Suprapubic skin (tissue), 4 donors: ENCODE measurements at regions not wholly inside any gene's neighbourhood (a gene's known extent, or its start where the extent isn't known, plus 50 kb on each side); places are given as distances from the start of the nearest gene placed in this dataset.

ENCODE experiments used
- DNase-seq, 2 donors: peaks; one replicate each; pipeline ENCODE4 v3.0.0-alpha.2; 2019; ENCODE audit warnings: low spot score in 2 of 2
- H3K27ac ChIP-seq: fragments of 200-600 bp; sonication (generic); one replicate; pipeline ENCODE4 v1.5.1; 2019
- H3K27me3 ChIP-seq: fragments of 200-600 bp; sonication (generic); one replicate; pipeline ENCODE4 v1.5.1; 2019
- H3K36me3 ChIP-seq: fragments of 200-600 bp; sonication (generic); one replicate; pipeline ENCODE4 v1.5.1; 2019
- H3K4me1 ChIP-seq: fragments of 200-600 bp; sonication (generic); one replicate; pipeline ENCODE4 v1.5.1; 2019
- H3K4me3 ChIP-seq: fragments of 200-600 bp; sonication (generic); one replicate; pipeline ENCODE4 v1.5.1; 2019; ENCODE audit warnings: mild to moderate bottlenecking
- H3K9me3 ChIP-seq: fragments of 200-600 bp; sonication (generic); one replicate; pipeline ENCODE4 v1.5.1; 2019
- EP300 ChIP-seq: sonication (generic); formaldehyde crosslinking; IDR thresholded peaks from one replicate; pipeline ENCODE4 v1.6.1; 2017; ENCODE audit warnings: antibody characterized with exemption
- POLR2A ChIP-seq, 2 donors: fragments of 450-650 bp; IDR thresholded peaks; one replicate each; pipeline ENCODE4 v1.6.1; 2017; ENCODE audit warnings: antibody characterized with exemption in 2 of 2, mild to moderate bottlenecking in 2 of 2, moderate library complexity in 2 of 2
- POLR2AphosphoS5 ChIP-seq, 3 donors: sonication (generic); formaldehyde crosslinking; IDR thresholded peaks; one replicate each; pipeline ENCODE4 v1.6.1; 2017; ENCODE audit warnings: antibody characterized with exemption in 3 of 3
- WGBS: methylation state at CpG from one replicate; pipeline ENCODE4 v1.1.5; 2018; 5-methylcytosine and 5-hydroxymethylcytosine counted together
- TF ChIP-seq, protein P1 (sequence below), 2 donors: fragments of 200-600 bp in 1 of 2; fragments of 450-650 bp in 1 of 2; sonication (generic) in 1 of 2; IDR thresholded peaks; one replicate each; pipeline ENCODE4 v1.5.1; 2016 to 2019; ENCODE audit warnings: antibody characterized with exemption in 2 of 2, mild to moderate bottlenecking in 1 of 2, moderate library complexity in 1 of 2

DNA sequence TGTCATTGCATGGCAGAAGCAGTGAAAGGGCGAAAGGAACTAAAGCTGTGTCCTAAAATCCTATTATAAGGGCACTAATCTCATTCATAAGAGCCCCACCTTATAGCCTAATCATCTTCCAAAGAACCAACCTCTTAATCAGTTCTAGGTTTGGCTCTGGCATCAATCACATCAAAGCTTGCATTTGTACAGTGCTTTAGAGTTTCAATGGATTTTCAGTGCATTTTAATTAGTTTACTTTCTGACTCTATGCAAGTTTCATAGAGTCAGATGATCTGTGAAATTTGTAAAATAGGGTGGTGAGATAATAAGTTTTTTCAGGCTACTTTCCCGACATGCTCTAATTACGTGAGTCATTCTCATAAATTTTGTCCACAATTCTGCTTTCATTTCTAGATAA, 341.1 kb downstream of the DIPK2A start:
- H3K4me3 ChIP-seq = no peak overlapping the region
- H3K27me3 ChIP-seq = no peaks in the 10 kb centered on the region
- no peaks in the 10 kb centered on the region for H3K9me3 ChIP-seq
- DNase-seq = no peak
- no peaks in the 10 kb centered on the region for H3K36me3 ChIP-seq
- no peaks in the 10 kb centered on the region for H3K4me1 ChIP-seq
- TF ChIP-seq POLR2AphosphoS5 (IDR thresholded peaks at IDR 0.05) (no peak), POLR2A (IDR thresholded peaks at IDR 0.05) (no peak), EP300 (no peak)
- TF ChIP-seq, protein P1, sequence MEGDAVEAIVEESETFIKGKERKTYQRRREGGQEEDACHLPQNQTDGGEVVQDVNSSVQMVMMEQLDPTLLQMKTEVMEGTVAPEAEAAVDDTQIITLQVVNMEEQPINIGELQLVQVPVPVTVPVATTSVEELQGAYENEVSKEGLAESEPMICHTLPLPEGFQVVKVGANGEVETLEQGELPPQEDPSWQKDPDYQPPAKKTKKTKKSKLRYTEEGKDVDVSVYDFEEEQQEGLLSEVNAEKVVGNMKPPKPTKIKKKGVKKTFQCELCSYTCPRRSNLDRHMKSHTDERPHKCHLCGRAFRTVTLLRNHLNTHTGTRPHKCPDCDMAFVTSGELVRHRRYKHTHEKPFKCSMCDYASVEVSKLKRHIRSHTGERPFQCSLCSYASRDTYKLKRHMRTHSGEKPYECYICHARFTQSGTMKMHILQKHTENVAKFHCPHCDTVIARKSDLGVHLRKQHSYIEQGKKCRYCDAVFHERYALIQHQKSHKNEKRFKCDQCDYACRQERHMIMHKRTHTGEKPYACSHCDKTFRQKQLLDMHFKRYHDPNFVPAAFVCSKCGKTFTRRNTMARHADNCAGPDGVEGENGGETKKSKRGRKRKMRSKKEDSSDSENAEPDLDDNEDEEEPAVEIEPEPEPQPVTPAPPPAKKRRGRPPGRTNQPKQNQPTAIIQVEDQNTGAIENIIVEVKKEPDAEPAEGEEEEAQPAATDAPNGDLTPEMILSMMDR (IDR thresholded peaks at IDR 0.05) = no peak
- no peak overlapping the region for H3K27ac ChIP-seq
- 42% methylated on average over 3 of the region's 3 CpGs for WGBS

DNA sequence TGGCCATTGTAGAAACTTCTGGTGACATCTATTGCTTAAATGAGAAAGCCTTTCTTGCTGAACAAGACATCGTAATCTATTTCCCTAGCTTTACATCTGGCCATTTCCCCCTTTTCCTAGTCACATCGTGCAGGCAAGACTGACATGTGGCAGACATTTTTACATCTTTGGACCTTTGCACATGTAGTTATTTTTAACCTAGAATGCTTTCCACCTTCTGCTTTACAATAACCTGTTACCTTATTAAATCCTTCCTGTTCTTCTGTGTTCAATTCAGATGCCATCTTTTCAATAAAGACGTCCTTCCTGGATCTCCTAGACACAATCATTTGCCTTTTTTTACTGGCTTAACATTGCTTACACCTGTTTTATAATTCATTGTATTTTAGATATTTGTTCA, 343.3 kb downstream of the DIPK2A start:
- H3K27ac ChIP-seq = no peak overlapping the region
- H3K9me3 ChIP-seq = no peaks in the 10 kb centered on the region
- no peak for TF ChIP-seq POLR2A (IDR thresholded peaks at IDR 0.05)
- no peak for TF ChIP-seq EP300
- TF ChIP-seq POLR2AphosphoS5 (IDR thresholded peaks at IDR 0.05) = no peak
- TF ChIP-seq, protein P1 (IDR thresholded peaks at IDR 0.05) = no peak
- no peak for DNase-seq
- WGBS = 76% methylated on average over 3 of the region's 3 CpGs
- H3K4me3 ChIP-seq = no peak overlapping the region
- no peaks in the 10 kb centered on the region for H3K4me1 ChIP-seq
- H3K27me3 ChIP-seq = no peaks in the 10 kb centered on the region
- H3K36me3 ChIP-seq = no peaks in the 10 kb centered on the region

DNA sequence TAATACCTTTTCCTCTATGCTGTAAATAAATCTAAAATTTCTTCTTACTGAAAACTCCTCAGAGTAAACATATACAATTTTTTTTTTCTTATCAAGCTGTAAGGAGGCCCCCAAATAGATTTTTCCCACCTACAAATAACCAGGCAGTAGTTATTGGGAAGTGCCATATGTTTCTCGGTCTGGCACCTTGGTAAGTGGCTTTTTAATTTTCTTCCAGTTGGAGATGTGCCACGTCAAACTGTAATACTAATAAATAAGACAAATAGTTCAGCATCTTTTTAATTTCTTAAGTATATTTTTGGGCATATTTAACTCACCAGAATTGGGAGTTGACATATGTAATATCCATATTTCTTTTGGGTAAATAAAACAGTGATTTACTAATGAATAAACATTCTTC, 346.3 kb downstream of the DIPK2A start:
- H3K27ac ChIP-seq = no peak overlapping the region
- 80% methylated on average over 2 of the region's 2 CpGs for WGBS
- TF ChIP-seq POLR2AphosphoS5 (IDR thresholded peaks at IDR 0.05) = no peak
- TF ChIP-seq, protein P1 (IDR thresholded peaks at IDR 0.05) = no peak

DNA sequence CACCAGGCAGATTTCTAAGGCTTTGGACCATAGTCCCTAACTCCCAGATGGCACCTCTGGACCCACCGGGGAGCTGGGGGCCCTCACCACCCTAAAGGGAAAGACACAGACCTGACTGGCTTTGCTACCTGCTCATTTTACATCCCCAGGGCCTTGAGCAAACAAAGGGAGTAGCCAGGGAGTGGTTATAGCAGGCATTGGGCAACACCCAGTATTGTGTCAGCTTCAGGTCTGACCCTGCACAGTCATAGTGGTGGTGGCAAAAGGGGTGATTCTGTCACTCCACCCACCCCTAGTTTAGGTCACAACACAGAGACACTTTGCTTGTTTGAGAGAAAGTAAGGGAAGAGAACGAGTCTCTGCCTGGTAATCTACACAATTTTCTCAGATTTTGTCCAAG, 352.5 kb downstream of the DIPK2A start:
- Histone ChIP-seq H3K4me1 (no peaks in the 10 kb centered on the region), H3K27ac (no peak overlapping the region), H3K27me3 (no peaks in the 10 kb centered on the region), H3K9me3 (no peaks in the 10 kb centered on the region), H3K36me3 (no peaks in the 10 kb centered on the region), H3K4me3 (no peak overlapping the region)
- TF ChIP-seq POLR2A (IDR thresholded peaks at IDR 0.05) (no peak), POLR2AphosphoS5 (IDR thresholded peaks at IDR 0.05) (no peak), EP300 (no peak)
- TF ChIP-seq, protein P1 (IDR thresholded peaks at IDR 0.05) = no peak
- 100% methylated on average over 1 of the region's 2 CpGs for WGBS
- no peak for DNase-seq

More for the DNA sequence above, 346.3 kb downstream of the DIPK2A start:
- Histone ChIP-seq H3K9me3 (no peaks in the 10 kb centered on the region), H3K4me1 (no peaks in the 10 kb centered on the region), H3K36me3 (no peaks in the 10 kb centered on the region), H3K4me3 (no peak overlapping the region), H3K27me3 (no peaks in the 10 kb centered on the region)
- no peak for DNase-seq

DNA sequence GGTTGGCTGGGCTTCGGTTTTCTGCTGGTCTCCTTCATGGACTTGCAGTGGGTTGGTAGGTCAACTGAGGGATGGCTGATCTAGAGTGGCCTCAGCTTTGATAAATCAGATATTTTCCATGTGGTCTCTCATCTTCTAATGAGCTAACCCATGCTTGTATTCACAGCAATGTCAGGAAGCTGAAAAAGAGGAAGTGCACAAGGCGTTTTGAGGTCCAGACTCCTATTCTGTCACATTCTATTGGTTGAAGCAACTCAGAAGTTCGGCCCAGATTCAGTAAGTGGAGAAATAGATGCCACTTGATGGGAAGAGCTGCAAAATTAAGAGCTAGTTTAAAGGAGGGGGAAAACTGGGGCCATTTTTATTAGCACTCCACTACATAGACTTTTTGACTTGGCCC, 361.2 kb downstream of the DIPK2A start:
- Histone ChIP-seq H3K9me3 (no peaks in the 10 kb centered on the region), H3K27ac (no peak overlapping the region), H3K4me1 (no peaks in the 10 kb centered on the region), H3K27me3 (no peaks in the 10 kb centered on the region), H3K4me3 (no peak overlapping the region), H3K36me3 (no peaks in the 10 kb centered on the region)
- DNase-seq = no peak
- no peak for TF ChIP-seq EP300
- TF ChIP-seq, protein P1 (IDR thresholded peaks at IDR 0.05) = no peak
- WGBS = 81% methylated on average over 3 of the region's 3 CpGs
